H1 (cell line): ENCODE measurements at regions not wholly inside any gene's neighbourhood (a gene's known extent, or its start where the extent isn't known, plus 50 kb on each side); places are given as distances from the start of the nearest gene placed in this dataset.

ENCODE experiments used
- ATF2 ChIP-seq: IDR thresholded peaks from 2 replicates; pipeline ENCODE4 v1.6.1; 2012; ENCODE audit warnings: low read length, inconsistent platforms
- BACH1 ChIP-seq: IDR thresholded peaks from 2 replicates; pipeline ENCODE4 v1.6.1; 2012; ENCODE audit warnings: low read length, improper control_type of control experiment
- BCL11A ChIP-seq, 2 experiments: IDR thresholded peaks; one replicate each; pipeline ENCODE4 v1.6.1; 2011; ENCODE audit warnings: low read depth in 2 of 2, low read length in 2 of 2, mild to moderate bottlenecking in 2 of 2
- BRCA1 ChIP-seq: IDR thresholded peaks from 2 replicates; pipeline ENCODE4 v1.6.1; 2012; ENCODE audit warnings: low read depth, low read length, improper control_type of control experiment
- CREB1 ChIP-seq: IDR thresholded peaks from 2 replicates; pipeline ENCODE4 v1.6.1; 2012; ENCODE audit warnings: inconsistent platforms
- CTCF ChIP-seq, 3 experiments: IDR thresholded peaks; 1 replicate in 2 of 3; 2 replicates in 1 of 3; pipeline versions ENCODE4 v1.5.1 to v1.6.1; 2011; ENCODE audit warnings: low read length in 3 of 3, mild to moderate bottlenecking in 3 of 3, inconsistent platforms in 2 of 3, low read depth in 1 of 3, moderate library complexity in 1 of 3; ENCODE audit not compliant: insufficient read depth in 1 of 3; ENCODE audit errors: control extremely low read depth in 1 of 3
- POLR2A ChIP-seq, 2 experiments: IDR thresholded peaks; 1 replicate in 1 of 2; 2 replicates in 1 of 2; pipeline ENCODE4 v1.6.1; 2011; ENCODE audit warnings: low read depth in 2 of 2, low read length in 2 of 2, mild to moderate bottlenecking in 2 of 2; ENCODE audit errors: control extremely low read depth in 1 of 2
- RNF2 ChIP-seq: fragments of 200-900, 300-1000 bp; sonication (generic); IDR thresholded peaks from 2 replicates; pipeline ENCODE4 v1.7.1; 2016; ENCODE audit warnings: borderline replicate concordance, low read depth, mild to moderate bottlenecking, antibody characterized with exemption, low read length; ENCODE audit not compliant: poor library complexity, severe bottlenecking; ENCODE audit errors: missing control alignments
- SIN3A ChIP-seq, 2 experiments: IDR thresholded peaks in 1 of 2; conservative IDR thresholded peaks in 1 of 2; 2 replicates each; pipeline ENCODE4 v1.6.1; 2011 to 2012; ENCODE audit warnings: low read length in 2 of 2, improper control_type of control experiment in 1 of 2, low read depth in 1 of 2, mild to moderate bottlenecking in 1 of 2
- ZNF274 ChIP-seq: IDR thresholded peaks from 2 replicates; pipeline ENCODE4 v1.7.0; 2012; ENCODE audit warnings: low read length, borderline replicate concordance; ENCODE audit errors: extremely low read depth
- TF ChIP-seq, protein P1 (sequence below): IDR thresholded peaks from 2 replicates; pipeline ENCODE4 v1.6.1; 2012; ENCODE audit warnings: inconsistent platforms

DNA sequence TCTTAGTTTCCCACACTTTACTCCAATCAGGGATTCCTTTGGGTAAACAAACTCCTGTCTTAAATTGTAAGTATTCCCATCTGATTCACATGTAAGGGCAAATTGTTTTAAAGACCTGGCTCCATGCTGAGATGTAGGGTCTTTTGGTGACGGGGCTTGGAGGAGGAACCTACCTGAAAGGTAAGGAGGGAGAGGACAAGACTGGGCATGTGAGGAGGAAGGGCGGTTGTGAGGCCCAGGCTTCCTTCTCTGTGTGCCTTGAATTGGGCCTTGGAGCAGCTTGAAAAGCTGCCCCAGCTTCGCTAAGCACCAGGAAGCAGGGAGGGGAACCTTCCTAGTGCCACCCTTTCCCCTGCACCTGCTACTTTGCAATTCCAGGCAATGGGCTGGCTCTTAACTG is 86.8 kb downstream of the C9orf152 start:
- TF ChIP-seq BRCA1 (no peak), ATF2 (no peak), CTCF (IDR thresholded peaks at IDR 0.05; ENCODE audit: control extremely low read depth in 1 of 3, insufficient read depth in 1 of 3, low read depth in 1 of 3, low read length in 3 of 3) (no peak), POLR2A (IDR thresholded peaks at IDR 0.05; ENCODE audit: control extremely low read depth in 1 of 2, low read depth in 2 of 2, low read length in 2 of 2) (no peak), CREB1 (no peak), ZNF274 (no peak), RNF2 (no peak), BCL11A (IDR thresholded peaks at IDR 0.05; ENCODE audit: low read depth in 2 of 2, low read length in 2 of 2) (no peak), SIN3A (conservative IDR thresholded peaks at IDR 0.05 in 1 of 2, IDR thresholded peaks at IDR 0.05 in 1 of 2; ENCODE audit: low read depth in 1 of 2, low read length in 2 of 2) (no peak), BACH1 (no peak)
- TF ChIP-seq, protein P1, sequence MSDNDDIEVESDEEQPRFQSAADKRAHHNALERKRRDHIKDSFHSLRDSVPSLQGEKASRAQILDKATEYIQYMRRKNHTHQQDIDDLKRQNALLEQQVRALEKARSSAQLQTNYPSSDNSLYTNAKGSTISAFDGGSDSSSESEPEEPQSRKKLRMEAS = no peak
